ENCODE measurements at regions not wholly inside any gene's neighbourhood (a gene's known extent, or its start where the extent isn't known, plus 50 kb on each side); places are given as distances from the start of the nearest gene placed in this dataset.
"Not testable (repeated sequence)": the region's sequence is repeated elsewhere in the genome, so short reads cannot be mapped to it uniquely, and the experiment has no call there.

- CTCF ChIA-PET = no interaction called here
- intact Hi-C loops (cut with micrococcal nuclease) = no loop called here
Observed at GRCh38 chr6:168938546-168938945, 315.1 kb downstream of the THBS2 start.

GRCh38 chr6:168937054-168937453 lies 316.6 kb downstream of the THBS2 start:
- H3K27me3 Mint-ChIP-seq (ENCODE audit: insufficient read depth, unreplicated experiment) = peaks cover 23% of the 10 kb centered on the region
- H3K4me3 Mint-ChIP-seq (ENCODE audit: unreplicated experiment) = no peak overlapping the region
- intact Hi-C loops (cut with micrococcal nuclease) = no loop called here
- ChIA-PET POLR2A (interaction anchor here (0.6 to 1.9 kb wide), 3 partner anchors 8 to 21 kb away, joined by 3 to 7 read pairs (median 5); no protein-coding TSS in a partner anchor), CTCF (interaction anchor here (1.0 kb wide), 1 partner anchor 20 kb away, joined by 3 read pairs; no protein-coding TSS in a partner anchor)
- BruUV-seq (replicated peaks) = no TSS peak
- no peaks in the 10 kb centered on the region for H3K9me3 Mint-ChIP-seq (ENCODE audit: unreplicated experiment)
- no peaks in the 10 kb centered on the region for H3K36me3 Mint-ChIP-seq (ENCODE audit: insufficient read depth, unreplicated experiment)
- no peak for TF ChIP-seq CTCF (IDR thresholded peaks at IDR 0.05; ENCODE audit: unreplicated experiment)
- peaks cover 9% of the 10 kb centered on the region for H3K4me1 Mint-ChIP-seq (ENCODE audit: insufficient read depth, unreplicated experiment)
- no peak overlapping the region for H3K27ac Mint-ChIP-seq (ENCODE audit: low read depth, unreplicated experiment)
- DNase-seq (ENCODE audit: unreplicated experiment) = peak; percentile 48

More at GRCh38 chr6:168938546-168938945, 315.1 kb downstream of the THBS2 start:
- Mint-ChIP-seq H3K27ac (ENCODE audit: low read depth, unreplicated experiment) (no peak overlapping the region), H3K4me3 (ENCODE audit: unreplicated experiment) (no peak overlapping the region), H3K36me3 (ENCODE audit: insufficient read depth, unreplicated experiment) (no peaks in the 10 kb centered on the region), H3K9me3 (ENCODE audit: unreplicated experiment) (no peaks in the 10 kb centered on the region), H3K27me3 (ENCODE audit: insufficient read depth, unreplicated experiment) (peaks cover 23% of the 10 kb centered on the region), H3K4me1 (ENCODE audit: insufficient read depth, unreplicated experiment) (peaks cover 9% of the 10 kb centered on the region)
- DNase-seq (ENCODE audit: unreplicated experiment) = no peak
- TF ChIP-seq CTCF (IDR thresholded peaks at IDR 0.05; ENCODE audit: unreplicated experiment) = no peak
- POLR2A ChIA-PET = interaction anchor here (0.8 to 1.9 kb wide), 4 partner anchors 11 to 813 kb away, joined by 4 to 5 read pairs (median 4); partner anchors contain the start of genes DYNLT2 and ERMARD
- no TSS peak for BruUV-seq (replicated peaks)

GRCh38 chr6:168935628-168936010 lies 318.0 kb downstream of the THBS2 start:
- POLR2A ChIA-PET = interaction anchor here (1.8 kb wide), 1 partner anchor 9 kb away, joined by 7 read pairs; no protein-coding TSS in a partner anchor
- Mint-ChIP-seq H3K4me1 (ENCODE audit: insufficient read depth, unreplicated experiment) (peaks cover 9% of the 10 kb centered on the region), H3K36me3 (ENCODE audit: insufficient read depth, unreplicated experiment) (no peaks in the 10 kb centered on the region), H3K27ac (ENCODE audit: low read depth, unreplicated experiment) (no peak overlapping the region), H3K27me3 (ENCODE audit: insufficient read depth, unreplicated experiment) (peaks cover 14% of the 10 kb centered on the region), H3K4me3 (ENCODE audit: unreplicated experiment) (no peak overlapping the region), H3K9me3 (ENCODE audit: unreplicated experiment) (no peaks in the 10 kb centered on the region)
- intact Hi-C loops (cut with micrococcal nuclease) = no loop called here
- no peak for TF ChIP-seq CTCF (IDR thresholded peaks at IDR 0.05; ENCODE audit: unreplicated experiment)
- CTCF ChIA-PET = interaction anchor here (0.5 kb wide), 1 partner anchor 17 kb away, joined by 3 read pairs; no protein-coding TSS in a partner anchor
- no TSS peak for BruUV-seq (replicated peaks)
- DNase-seq (ENCODE audit: unreplicated experiment) = no peak

GRCh38 chr6:168934660-168935627 lies 318.7 kb downstream of the THBS2 start:
- intact Hi-C loops (cut with micrococcal nuclease) = no loop called here
- no peak for DNase-seq (ENCODE audit: unreplicated experiment)
- no peaks in the 10 kb centered on the region for H3K9me3 Mint-ChIP-seq (ENCODE audit: unreplicated experiment)
- peaks cover 9% of the 10 kb centered on the region for H3K4me1 Mint-ChIP-seq (ENCODE audit: insufficient read depth, unreplicated experiment)
- H3K27me3 Mint-ChIP-seq (ENCODE audit: insufficient read depth, unreplicated experiment) = peaks cover 7% of the 10 kb centered on the region
- POLR2A ChIA-PET = interaction anchor here (1.8 kb wide), 1 partner anchor 10 kb away, joined by 7 read pairs; no protein-coding TSS in a partner anchor
- CTCF ChIA-PET = interaction anchor here (0.5 kb wide), 1 partner anchor 17 kb away, joined by 3 read pairs; no protein-coding TSS in a partner anchor
- no peak overlapping the region for H3K27ac Mint-ChIP-seq (ENCODE audit: low read depth, unreplicated experiment)
- no peaks in the 10 kb centered on the region for H3K36me3 Mint-ChIP-seq (ENCODE audit: insufficient read depth, unreplicated experiment)
- TF ChIP-seq CTCF (IDR thresholded peaks at IDR 0.05; ENCODE audit: unreplicated experiment) = no peak
- no TSS peak for BruUV-seq (replicated peaks)
- H3K4me3 Mint-ChIP-seq (ENCODE audit: unreplicated experiment) = no peak overlapping the region

GRCh38 chr6:168932171-168932570 lies 321.5 kb downstream of the THBS2 start:
- H3K27me3 Mint-ChIP-seq (ENCODE audit: insufficient read depth, unreplicated experiment); DNase-seq (ENCODE audit: unreplicated experiment); H3K36me3 Mint-ChIP-seq (ENCODE audit: insufficient read depth, unreplicated experiment); BruUV-seq (replicated peaks); H3K27ac Mint-ChIP-seq (ENCODE audit: low read depth, unreplicated experiment); CTCF ChIA-PET; H3K4me3 Mint-ChIP-seq (ENCODE audit: unreplicated experiment); intact Hi-C loops (cut with micrococcal nuclease); H3K9me3 Mint-ChIP-seq (ENCODE audit: unreplicated experiment); H3K4me1 Mint-ChIP-seq (ENCODE audit: insufficient read depth, unreplicated experiment): not testable (repeated sequence)
- POLR2A ChIA-PET = interaction anchor here (0.6 to 0.7 kb wide), 2 partner anchors 1205 to 1668 kb away, joined by 3 read pairs; no protein-coding TSS in a partner anchor

GRCh38 chr6:168931072-168931471 lies 322.6 kb downstream of the THBS2 start:
- intact Hi-C loops (cut with micrococcal nuclease); H3K4me3 Mint-ChIP-seq (ENCODE audit: unreplicated experiment); CTCF ChIA-PET; H3K27me3 Mint-ChIP-seq (ENCODE audit: insufficient read depth, unreplicated experiment); H3K27ac Mint-ChIP-seq (ENCODE audit: low read depth, unreplicated experiment); H3K36me3 Mint-ChIP-seq (ENCODE audit: insufficient read depth, unreplicated experiment); H3K9me3 Mint-ChIP-seq (ENCODE audit: unreplicated experiment); BruUV-seq (replicated peaks); POLR2A ChIA-PET; H3K4me1 Mint-ChIP-seq (ENCODE audit: insufficient read depth, unreplicated experiment); DNase-seq (ENCODE audit: unreplicated experiment): not testable (repeated sequence)

Data from MCF 10A (cell line).